NCI-H446 treated with DMSO at 0.1 percent for 48 hours (cell line): ENCODE measurements at regions not wholly inside any gene's neighbourhood (a gene's known extent, or its start where the extent isn't known, plus 50 kb on each side); places are given as distances from the start of the nearest gene placed in this dataset.

Source experiments
- DNase-seq: peaks from one replicate; lab custom pipeline; 2025; lab: John Stamatoyannopoulos, UW

DNA sequence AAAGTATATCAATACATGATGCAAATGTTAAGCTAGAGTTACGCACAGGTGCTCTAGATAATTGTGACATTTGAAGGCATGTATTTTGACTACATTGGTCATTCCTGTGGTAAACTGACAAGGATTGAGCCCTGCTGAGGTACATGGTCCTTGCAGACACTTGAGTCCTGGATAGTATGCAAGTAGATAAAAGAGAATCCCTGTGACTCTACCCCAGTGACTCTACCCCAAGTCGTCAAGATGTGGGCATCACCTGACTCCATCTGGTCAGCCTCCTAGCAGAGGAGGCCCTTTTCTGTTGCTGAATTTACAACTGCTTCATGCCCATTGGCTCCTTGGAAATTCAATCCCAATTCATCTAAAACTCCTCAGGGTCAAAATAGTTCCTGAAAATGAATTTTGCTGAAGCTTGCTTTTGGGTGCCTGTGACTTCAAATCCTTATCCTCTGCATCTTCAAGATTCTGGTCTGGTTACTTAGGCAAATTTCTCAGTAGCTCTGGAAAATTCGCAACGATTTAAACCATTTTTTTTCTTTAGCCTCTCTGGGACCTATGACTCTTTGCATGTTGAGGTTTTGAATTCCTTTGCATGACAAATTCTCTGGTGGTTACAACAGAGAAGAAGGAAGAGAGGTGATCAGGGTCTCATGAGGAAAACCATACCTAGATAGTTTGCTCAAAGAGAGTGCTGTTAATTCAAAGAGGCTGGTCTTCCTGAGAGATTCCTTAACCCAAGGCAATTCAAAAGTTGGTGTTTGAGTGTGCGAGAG is 422.1 kb downstream of the FGF9 start:
- DNase-seq: no peak

DNA sequence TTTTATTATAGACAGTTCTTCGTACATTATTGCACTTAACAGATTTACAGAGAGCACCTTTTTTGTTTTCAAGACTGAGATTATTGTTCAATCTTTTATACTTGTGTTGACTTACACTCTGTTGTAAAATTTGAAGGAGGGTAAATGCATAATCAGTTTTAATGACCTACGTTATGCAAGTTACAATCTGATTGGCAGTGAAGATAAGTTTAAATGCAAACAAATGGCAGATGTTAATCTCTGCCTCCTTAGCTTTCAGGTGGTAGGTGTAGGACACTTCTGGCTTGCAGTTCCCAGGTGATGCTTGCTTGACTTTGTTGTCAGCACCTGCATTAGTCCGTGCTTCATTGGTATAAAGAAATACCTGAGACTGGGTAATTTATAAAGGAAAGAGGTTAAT is 424.9 kb downstream of the FGF9 start:
- no peak for DNase-seq

DNA sequence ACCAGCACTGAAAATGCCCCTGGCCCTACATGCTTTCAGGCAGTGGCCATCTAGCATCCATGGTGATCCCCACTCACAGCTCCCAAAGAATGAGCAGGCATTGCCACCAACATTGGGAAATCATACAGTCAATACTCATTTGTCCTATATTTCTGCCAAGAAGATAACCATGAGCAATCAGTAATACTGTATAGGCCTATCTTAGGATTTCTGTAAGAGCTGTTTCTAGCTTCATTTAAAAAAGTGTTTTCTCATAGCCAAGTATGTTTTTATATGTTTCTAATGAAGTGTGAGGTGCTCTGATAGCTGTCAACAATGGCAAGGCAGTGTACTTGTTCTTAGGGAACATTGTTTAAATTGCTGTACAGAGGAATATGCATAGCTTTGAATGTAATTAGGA is 428.7 kb downstream of the FGF9 start:
- no peak for DNase-seq

GRCh38 chr13:22102271-22102670 is 431.4 kb downstream of the FGF9 start:
- DNase-seq: no peak

DNA sequence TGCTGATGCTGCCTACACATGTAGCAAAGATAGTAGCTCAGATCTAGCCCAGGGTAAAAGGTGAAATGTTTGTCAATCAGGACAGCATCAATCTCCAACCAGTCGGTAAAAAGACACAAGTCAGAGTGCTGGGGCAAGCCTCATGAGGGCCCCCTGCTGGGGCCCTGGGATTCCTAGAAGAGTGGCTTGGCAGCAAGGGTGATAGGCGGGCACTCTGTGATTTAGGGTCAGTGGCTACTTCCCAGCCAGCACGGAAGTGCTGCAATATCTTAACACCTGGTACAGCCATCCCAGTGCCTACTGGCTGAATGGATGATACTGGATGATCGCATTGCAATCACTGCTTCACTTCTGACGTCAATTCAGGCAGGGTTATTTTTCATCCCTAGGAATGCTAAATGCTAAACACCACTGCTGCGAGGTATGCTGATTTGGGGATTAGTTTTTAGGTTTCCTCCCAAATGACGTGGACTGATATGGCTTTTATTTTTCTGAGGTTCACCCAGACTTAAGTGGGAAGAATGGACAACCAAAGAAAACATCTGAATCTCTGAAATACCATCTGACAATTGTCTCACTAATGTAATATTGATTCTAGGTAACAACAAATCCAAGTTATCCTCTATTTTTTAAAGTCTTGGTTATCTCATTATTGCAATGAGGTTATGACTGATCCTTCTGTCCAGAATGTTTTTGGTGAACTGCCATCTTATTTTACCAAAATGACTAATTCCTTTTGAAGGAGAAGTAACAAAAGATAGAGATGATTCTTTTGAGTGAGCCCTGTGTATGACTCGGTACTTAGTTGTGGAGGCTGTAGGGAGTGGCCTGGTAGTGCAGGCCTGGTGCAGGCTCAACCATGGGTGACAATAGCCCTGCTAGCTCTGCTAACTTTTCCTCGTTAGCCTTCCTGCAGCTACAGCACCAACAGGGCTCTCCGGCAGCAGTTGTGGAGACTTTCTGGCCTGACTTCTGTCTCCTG is 432.5 kb downstream of the FGF9 start:
- no peak for DNase-seq

- DNase-seq: no peak
These were observed 435.2 kb downstream of the FGF9 start for GRCh38 chr13:22106058-22106457.

DNA sequence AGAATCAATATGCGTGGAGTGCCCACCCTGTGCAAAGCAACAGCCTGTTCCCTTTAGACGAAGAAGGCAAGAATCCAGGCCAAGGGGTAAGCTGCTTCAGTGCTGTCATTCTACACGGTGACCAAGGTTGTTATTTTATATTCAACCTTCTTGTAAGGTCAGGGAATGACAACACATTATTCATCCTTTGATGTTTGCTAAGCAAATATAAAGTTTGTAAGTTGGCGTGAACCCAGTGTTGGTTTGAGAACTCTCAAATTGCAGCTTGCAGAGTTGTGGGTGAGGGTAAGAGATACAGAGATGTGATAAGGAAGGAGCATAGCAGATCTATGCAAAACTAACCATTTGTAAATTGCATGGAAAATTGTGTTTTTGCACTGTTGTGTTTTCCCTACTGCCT is 436.7 kb downstream of the FGF9 start:
- DNase-seq: no peak

- no peak for DNase-seq
These were observed 437.5 kb downstream of the FGF9 start for GRCh38 chr13:22108283-22108942.

GRCh38 chr13:22108979-22109378 is 438.1 kb downstream of the FGF9 start:
- no peak for DNase-seq

GRCh38 chr13:22110368-22110767 is 439.5 kb downstream of the FGF9 start:
- no peak for DNase-seq

- no peak for DNase-seq
These were observed 440.4 kb downstream of the FGF9 start for GRCh38 chr13:22111152-22111783.

DNA sequence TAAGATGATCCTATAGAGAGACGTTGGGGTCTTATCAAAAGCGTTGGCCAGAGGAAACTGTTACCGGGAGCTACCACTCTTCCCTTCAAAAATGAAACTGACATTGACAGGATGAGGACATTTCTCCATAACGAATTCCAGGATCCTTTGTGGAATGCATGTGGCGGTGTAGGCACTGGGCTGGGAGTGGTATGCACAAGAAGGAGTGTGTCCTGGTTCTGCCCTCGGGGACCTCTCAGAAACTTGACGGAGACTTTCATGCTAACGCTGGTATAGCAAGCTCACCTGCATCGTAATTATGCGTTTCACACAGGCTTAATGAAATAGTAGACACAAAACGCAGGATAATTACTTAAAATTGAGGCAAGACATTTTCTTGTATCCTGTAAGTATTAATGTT is 441.1 kb downstream of the FGF9 start:
- no peak for DNase-seq

DNA sequence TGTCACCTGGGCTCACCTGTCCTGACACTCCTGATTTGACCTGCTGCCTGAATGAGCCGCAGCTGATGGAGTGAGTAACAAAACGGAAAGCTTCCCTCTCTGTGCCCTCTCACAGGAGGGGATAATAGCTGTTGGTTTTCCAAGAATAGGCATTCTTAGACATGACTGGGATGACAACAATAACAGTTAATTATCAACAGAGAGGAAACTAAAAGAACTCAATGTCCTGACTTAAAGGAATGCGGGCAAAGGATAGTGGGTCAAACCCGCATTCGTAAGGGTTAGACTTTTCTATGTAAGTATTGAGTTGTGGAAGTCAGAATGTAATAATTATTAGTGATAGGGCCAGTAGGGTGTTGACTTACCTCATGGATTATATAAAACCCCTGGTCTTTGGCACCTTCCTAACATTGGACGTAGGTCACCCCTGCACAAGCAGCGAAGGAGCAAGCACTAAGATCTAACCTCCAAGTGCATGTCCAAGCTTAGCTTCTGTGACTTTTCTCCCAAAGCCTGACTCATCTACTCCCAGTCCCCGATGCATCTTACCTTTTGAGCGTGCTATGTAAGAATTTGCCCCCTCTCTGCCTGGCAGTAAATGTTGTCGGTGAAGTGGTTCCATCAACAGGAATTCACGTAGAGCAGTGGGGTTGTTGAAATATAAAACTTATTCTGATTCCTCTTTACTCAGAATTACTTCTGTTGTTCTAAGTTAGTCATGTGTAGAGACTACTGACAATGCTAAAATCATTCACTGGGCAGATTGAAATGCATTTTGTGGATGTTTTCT is 442.3 kb downstream of the FGF9 start:
- DNase-seq: no peak

- DNase-seq: no peak
These were observed 443.9 kb downstream of the FGF9 start for GRCh38 chr13:22114630-22115311.

DNA sequence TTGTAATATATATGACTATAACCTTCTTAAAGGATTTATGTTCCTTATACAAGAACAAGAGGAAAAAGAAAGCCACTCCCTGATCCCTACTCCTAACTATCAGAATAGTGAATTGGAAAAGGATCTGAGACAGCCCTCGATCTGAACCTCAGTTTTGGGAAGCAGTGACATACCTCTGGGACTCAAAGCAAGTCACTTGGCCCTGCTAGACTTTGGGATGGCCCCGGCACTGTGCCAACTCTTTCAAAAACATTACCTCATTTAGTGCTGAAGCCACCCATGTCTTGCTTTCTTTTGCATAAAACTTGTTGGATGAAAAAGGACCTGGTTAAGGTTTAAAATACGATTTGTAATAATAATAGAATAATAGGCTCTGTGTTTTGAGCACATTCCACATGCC is 447.3 kb downstream of the FGF9 start:
- no peak for DNase-seq

DNA sequence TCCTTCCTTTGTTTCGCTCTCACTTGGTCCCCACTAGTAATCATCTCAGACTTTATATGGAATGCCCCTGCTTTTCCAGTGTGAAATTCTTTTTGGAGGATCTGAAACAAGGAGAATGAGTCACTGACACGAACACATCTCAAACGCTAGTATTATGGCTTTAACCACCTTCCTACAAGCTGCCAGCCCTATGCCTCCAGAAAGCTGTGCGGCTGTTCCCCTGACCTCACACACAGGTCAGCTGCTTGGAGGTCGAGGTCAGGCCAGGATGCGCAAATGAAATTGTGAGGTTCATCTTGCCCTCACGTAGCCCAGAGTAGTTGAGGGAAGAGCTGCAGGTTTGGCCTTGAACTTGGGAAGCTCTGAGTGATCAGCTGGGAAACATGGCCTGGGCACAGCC is 449.8 kb downstream of the FGF9 start:
- DNase-seq: no peak

GRCh38 chr13:22121146-22121739 is 450.4 kb downstream of the FGF9 start:
- no peak for DNase-seq

DNA sequence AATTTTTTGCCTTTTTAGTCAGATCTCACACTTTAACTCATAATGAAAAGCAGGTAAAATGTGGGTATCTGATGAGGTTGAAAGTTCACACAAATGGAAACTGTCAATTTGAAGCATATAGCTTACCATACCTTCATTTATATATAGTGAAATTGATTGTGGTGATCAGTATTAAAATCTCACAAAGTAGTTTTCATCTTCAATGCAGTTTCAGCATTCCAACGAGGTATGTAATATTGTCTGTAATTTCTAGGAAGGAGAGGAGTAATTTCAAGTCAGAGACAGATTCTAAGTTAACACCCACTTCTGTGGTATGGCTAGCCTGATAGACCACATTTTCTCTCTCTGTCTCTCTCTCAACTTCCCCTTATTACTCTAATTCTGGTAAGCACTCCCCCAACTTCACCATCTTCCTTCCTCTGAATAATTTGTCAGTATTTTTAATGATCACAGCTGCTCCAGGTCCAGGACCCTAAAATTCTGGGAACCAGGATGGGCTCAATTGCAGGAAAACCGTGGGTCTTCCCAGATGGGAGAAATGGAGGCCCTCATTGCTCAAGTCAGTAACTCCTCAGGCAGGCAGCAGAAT is 455.7 kb downstream of the FGF9 start:
- DNase-seq: no peak

DNA sequence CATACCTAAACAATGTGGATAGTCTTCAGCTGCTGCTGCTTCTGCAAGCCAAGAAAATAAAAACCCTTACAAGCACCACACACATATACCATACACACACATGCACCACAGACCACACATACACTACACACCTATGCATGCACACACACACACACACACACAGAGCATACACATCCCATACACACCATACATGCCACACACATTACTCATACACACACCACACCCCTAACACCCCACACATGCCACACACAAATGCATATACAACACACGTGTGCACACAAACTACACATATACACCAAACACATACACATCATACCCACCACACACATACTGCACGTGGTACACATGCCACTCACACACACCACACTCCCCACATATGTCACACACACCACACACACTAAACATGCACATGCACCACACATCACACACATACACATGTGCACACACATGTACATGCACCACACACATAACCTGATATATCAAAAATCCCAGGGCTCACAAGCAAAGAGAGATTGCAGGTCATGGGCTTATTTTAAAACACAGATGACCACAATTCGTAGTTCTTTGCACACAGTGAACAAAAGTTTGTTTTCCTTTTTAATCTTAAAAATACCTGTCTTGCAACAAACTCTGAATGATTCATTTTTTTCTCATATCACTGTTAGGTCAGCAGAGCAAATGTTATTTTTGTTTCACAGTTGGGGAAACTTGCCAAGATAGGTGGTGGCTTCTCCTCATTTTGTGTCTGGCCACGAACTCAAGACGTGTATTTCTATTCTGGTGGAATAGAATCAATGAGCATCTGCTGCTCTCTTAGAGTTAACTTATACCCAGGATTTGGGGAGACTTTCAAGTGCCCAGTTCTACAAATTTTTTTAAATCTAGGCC is 456.6 kb downstream of the FGF9 start:
- no peak for DNase-seq
